Small intestine (tissue), 7 donors: ENCODE measurements at regions not wholly inside any gene's neighbourhood (a gene's known extent, or its start where the extent isn't known, plus 50 kb on each side); places are given as distances from the start of the nearest gene placed in this dataset.

Experiments used
- DNase-seq, 2 donors: peaks; one replicate each; pipeline versions ENCODE4 v3.0.0 to v3.0.0-alpha.2; 2013
- FAIRE-seq: peaks from 2 replicates; lab custom pipeline; 2012; peaks lifted over from hg19 to GRCh38; lab: Jason Lieb, UNC
- H3K27ac ChIP-seq, 3 donors: one replicate each; pipeline ENCODE4 v1.5.1; 2013; ENCODE audit warnings: low read length in 2 of 3, mild to moderate bottlenecking in 2 of 3, control low read depth in 1 of 3, inconsistent platforms in 1 of 3, low read depth in 1 of 3, moderate library complexity in 1 of 3
- H3K27me3 ChIP-seq, 3 donors: one replicate each; pipeline ENCODE4 v1.6.1; 2013; ENCODE audit warnings: low read length in 3 of 3, inconsistent platforms in 1 of 3; ENCODE audit not compliant: control insufficient read depth in 3 of 3, insufficient read depth in 3 of 3
- H3K36me3 ChIP-seq, 3 donors: one replicate each; pipeline ENCODE4 v1.6.1; 2013; ENCODE audit warnings: low read length in 3 of 3, inconsistent platforms in 1 of 3, low read depth in 1 of 3, mild to moderate bottlenecking in 1 of 3, moderate library complexity in 1 of 3; ENCODE audit not compliant: control insufficient read depth in 3 of 3, insufficient read depth in 2 of 3
- H3K4me1 ChIP-seq, 3 donors: one replicate each; pipeline ENCODE4 v1.6.1; 2013; ENCODE audit warnings: low read length in 2 of 3, inconsistent platforms in 1 of 3, low read depth in 1 of 3, mild to moderate bottlenecking in 1 of 3, moderate library complexity in 1 of 3; ENCODE audit not compliant: control insufficient read depth in 3 of 3, insufficient read depth in 2 of 3
- H3K4me3 ChIP-seq, 3 donors: one replicate each; pipeline ENCODE4 v1.5.1; 2013; ENCODE audit warnings: low read length in 3 of 3, control low read depth in 1 of 3, inconsistent platforms in 1 of 3, low read depth in 1 of 3, mild to moderate bottlenecking in 1 of 3, moderate library complexity in 1 of 3
- H3K9me3 ChIP-seq, 2 donors: one replicate each; pipeline ENCODE4 v1.6.1; 2013; ENCODE audit warnings: low read depth in 1 of 2, low read length in 1 of 2; ENCODE audit not compliant: control insufficient read depth in 2 of 2, insufficient read depth in 1 of 2
- WGBS, 3 donors: extraction: QIAGEN DNeasy Blood & Tissue Kit; methylation state at CpG; one replicate each; pipeline ENCODE4 v1.1.7; 2013; 5-methylcytosine and 5-hydroxymethylcytosine counted together
- donor health status: healthy with polysubstance abuse.
- donor health status: control.
- donor health status: control.
- donor health status: Bipolar disorder and iron deficiency.
- donor health status: healthy.

GRCh38 chr16:17839907-17840306, 369.1 kb upstream of the XYLT1 start:
- no peak for FAIRE-seq
- H3K4me3 ChIP-seq, result no peak overlapping the region
- H3K4me1 ChIP-seq, result no peaks in the 10 kb centered on the region
- H3K9me3 ChIP-seq, result no peaks in the 10 kb centered on the region
- H3K27ac ChIP-seq, result no peak overlapping the region
- H3K36me3 ChIP-seq, result no peaks in the 10 kb centered on the region
- H3K27me3 ChIP-seq, result no peaks in the 10 kb centered on the region
- WGBS, 3 donors, result 56 to 63% (median 61%) methylated on average over 5 of the region's 5 CpGs
- no peak for DNase-seq

GRCh38 chr16:17839272-17839671, 368.5 kb upstream of the XYLT1 start:
- DNase-seq (no peak), FAIRE-seq (no peak)
- Histone ChIP-seq H3K4me1 (no peaks in the 10 kb centered on the region), H3K9me3 (no peaks in the 10 kb centered on the region), H3K36me3 (no peaks in the 10 kb centered on the region), H3K27me3 (no peaks in the 10 kb centered on the region), H3K4me3 (no peak overlapping the region), H3K27ac (no peak overlapping the region)
- 79 to 88% (median 84%) methylated on average over 9 of the region's 9 CpGs for WGBS, 3 donors

- WGBS, 3 donors, result 63 to 67% (median 64%) methylated on average over 12 of the region's 12 CpGs
- Histone ChIP-seq H3K27me3 (no peaks in the 10 kb centered on the region), H3K9me3 (no peaks in the 10 kb centered on the region), H3K4me3 (no peak overlapping the region), H3K27ac (no peak overlapping the region), H3K36me3 (no peaks in the 10 kb centered on the region), H3K4me1 (no peaks in the 10 kb centered on the region)
- no peak for DNase-seq
- no peak for FAIRE-seq
Measured at GRCh38 chr16:17836868-17837602, 366.3 kb upstream of the XYLT1 start.

- 71 to 79% (median 79%) methylated on average over 4 of the region's 4 CpGs for WGBS, 3 donors
- H3K27ac ChIP-seq, result no peak overlapping the region
- no peaks in the 10 kb centered on the region for H3K36me3 ChIP-seq
- H3K27me3 ChIP-seq, result no peaks in the 10 kb centered on the region
- DNase-seq, result no peak
- H3K9me3 ChIP-seq, result no peaks in the 10 kb centered on the region
- no peak for FAIRE-seq
- no peaks in the 10 kb centered on the region for H3K4me1 ChIP-seq
- no peak overlapping the region for H3K4me3 ChIP-seq
Measured at GRCh38 chr16:17835118-17835876, 364.5 kb upstream of the XYLT1 start.

- DNase-seq (no peak), FAIRE-seq (no peak)
- Histone ChIP-seq H3K36me3 (no peaks in the 10 kb centered on the region), H3K9me3 (no peaks in the 10 kb centered on the region), H3K4me3 (no peak overlapping the region), H3K4me1 (no peaks in the 10 kb centered on the region), H3K27me3 (no peaks in the 10 kb centered on the region), H3K27ac (no peak overlapping the region)
- WGBS, 3 donors, result 91 to 94% (median 92%) methylated on average over 2 of the region's 2 CpGs
Measured at GRCh38 chr16:17832738-17833137, 362.0 kb upstream of the XYLT1 start.

- Histone ChIP-seq H3K4me3 (no peak overlapping the region), H3K27me3 (no peaks in the 10 kb centered on the region), H3K9me3 (no peaks in the 10 kb centered on the region), H3K27ac (no peak overlapping the region), H3K36me3 (no peaks in the 10 kb centered on the region), H3K4me1 (no peaks in the 10 kb centered on the region)
- DNase-seq (no peak), FAIRE-seq (no peak)
- WGBS, 3 donors, result 56 to 76% (median 60%) methylated on average over 5 of the region's 5 CpGs
Measured at GRCh38 chr16:17831330-17831729, 360.6 kb upstream of the XYLT1 start.

- 63 to 82% (median 73%) methylated on average over 2 of the region's 2 CpGs for WGBS, 3 donors
- DNase-seq (no peak), FAIRE-seq (no peak)
- Histone ChIP-seq H3K36me3 (no peaks in the 10 kb centered on the region), H3K9me3 (no peaks in the 10 kb centered on the region), H3K4me3 (no peak overlapping the region), H3K4me1 (no peaks in the 10 kb centered on the region), H3K27ac (no peak overlapping the region), H3K27me3 (no peaks in the 10 kb centered on the region)
Measured at GRCh38 chr16:17830651-17831050, 359.9 kb upstream of the XYLT1 start.

- no peaks in the 10 kb centered on the region for H3K9me3 ChIP-seq
- H3K27me3 ChIP-seq, result no peaks in the 10 kb centered on the region
- H3K27ac ChIP-seq, result no peak overlapping the region
- WGBS, 3 donors, result 56 to 71% (median 59%) methylated on average over 3 of the region's 3 CpGs
- H3K4me3 ChIP-seq, result no peak overlapping the region
- no peaks in the 10 kb centered on the region for H3K4me1 ChIP-seq
- DNase-seq (no peak), FAIRE-seq (no peak)
- no peaks in the 10 kb centered on the region for H3K36me3 ChIP-seq
Measured at GRCh38 chr16:17829811-17830210, 359.1 kb upstream of the XYLT1 start.
